GM19351 (cell line): ENCODE measurements at regions not wholly inside any gene's neighbourhood (a gene's known extent, or its start where the extent isn't known, plus 50 kb on each side); places are given as distances from the start of the nearest gene placed in this dataset.
A peak's percentile ranks its signal among the peaks of the same experiment; 100 is the strongest.
"Not testable (repeated sequence)": the region's sequence is repeated elsewhere in the genome, so short reads cannot be mapped to it uniquely, and the experiment has no call there.

Source experiments
- ATAC-seq: cut with Tn5 transposase; IDR thresholded peaks from one replicate; pipeline ENCODE4 v1.9.1; 2021; ENCODE audit warnings: mild to moderate bottlenecking, moderate library complexity; ENCODE audit not compliant: unreplicated experiment

GRCh38 chr14:37838778-37839177 is 243.3 kb downstream of the TTC6 start:
- ATAC-seq: not testable (repeated sequence)

DNA sequence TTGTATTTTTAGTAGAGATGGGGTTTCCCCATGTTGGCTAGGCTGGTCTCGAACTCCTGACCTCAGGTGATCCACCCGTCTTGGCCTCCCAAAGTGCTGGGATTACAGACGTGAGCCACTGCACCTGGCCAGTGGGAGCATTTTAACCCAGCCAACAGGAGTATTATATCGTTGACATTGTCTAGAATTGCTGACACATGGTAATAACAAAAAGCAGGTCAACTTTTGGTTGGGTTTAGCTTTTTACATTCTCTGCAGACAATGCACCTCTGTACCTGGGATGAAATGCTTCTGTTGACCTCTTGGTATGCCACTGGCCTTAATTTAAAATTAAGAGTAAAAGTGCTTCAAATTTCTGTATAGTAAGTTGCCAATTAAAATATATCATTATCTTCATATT is 245.6 kb downstream of the TTC6 start:
- ATAC-seq: not testable (repeated sequence)

DNA sequence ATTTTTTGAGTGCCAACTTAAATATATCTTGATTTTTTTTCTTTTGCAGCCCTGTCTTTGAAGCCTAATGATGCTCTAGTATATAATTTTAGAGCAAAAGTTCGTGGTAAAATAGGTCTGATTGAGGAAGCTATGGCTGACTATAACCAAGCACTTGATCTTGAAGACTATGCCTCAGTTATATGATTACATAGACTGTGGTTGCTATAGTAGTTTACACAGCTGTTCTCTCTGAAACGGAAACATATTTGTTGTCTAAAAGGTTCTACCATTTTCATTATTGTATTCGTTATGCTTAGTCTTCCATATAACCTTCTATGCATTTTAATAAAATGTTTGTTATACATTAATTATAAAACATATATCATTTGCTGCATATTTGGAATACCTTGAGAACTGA is 246.7 kb downstream of the TTC6 start:
- no peak for ATAC-seq

DNA sequence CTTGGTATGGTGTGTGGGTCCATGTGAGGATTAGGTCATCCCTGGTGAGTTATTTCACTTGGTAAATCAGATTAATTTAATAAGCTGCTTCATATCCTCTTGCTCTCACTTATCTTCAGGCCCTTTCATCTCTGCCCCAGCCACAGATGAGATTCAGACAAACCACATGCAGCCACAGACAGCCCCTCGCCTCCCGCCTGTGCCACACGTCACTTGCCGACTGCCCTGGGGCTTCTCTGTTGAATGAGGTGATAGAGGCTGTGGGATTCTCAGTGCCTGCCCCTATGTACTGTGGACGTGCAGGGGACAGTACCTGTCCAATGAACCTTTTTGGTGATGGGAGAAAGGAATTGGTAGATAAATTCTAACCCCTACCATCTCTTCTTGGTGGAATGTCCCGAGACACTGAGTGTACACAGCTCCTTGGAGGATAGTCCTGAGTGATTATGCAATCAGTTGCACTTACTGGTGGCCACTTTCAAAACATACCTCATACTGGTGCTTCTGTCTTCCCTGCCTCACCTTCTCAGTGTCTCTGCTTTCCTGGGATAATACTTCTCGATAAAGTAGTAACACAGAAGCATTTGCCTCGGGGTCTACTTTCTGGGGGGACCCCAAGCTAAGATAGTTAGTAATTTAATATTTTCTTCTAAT is 248.7 kb downstream of the TTC6 start:
- no peak for ATAC-seq

DNA sequence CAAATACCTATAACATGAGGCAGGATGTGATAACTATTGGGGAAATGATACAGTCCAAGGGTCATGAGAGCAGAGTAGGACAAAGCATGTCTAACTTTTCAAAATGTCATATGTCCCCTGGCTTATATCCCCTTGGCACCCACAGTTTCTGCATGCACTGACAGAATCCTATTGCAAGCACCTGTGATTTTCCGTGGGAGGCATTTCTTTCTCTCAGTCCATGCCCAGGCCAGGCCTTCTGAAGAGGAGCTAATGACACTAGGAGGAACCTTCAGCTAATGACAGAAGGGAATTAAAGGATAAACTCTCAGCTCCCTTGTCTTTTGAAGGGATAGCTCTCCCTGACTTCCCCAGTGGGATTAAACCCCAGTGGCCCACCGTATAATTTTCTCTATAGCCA is 249.2 kb downstream of the TTC6 start:
- no peak for ATAC-seq

DNA sequence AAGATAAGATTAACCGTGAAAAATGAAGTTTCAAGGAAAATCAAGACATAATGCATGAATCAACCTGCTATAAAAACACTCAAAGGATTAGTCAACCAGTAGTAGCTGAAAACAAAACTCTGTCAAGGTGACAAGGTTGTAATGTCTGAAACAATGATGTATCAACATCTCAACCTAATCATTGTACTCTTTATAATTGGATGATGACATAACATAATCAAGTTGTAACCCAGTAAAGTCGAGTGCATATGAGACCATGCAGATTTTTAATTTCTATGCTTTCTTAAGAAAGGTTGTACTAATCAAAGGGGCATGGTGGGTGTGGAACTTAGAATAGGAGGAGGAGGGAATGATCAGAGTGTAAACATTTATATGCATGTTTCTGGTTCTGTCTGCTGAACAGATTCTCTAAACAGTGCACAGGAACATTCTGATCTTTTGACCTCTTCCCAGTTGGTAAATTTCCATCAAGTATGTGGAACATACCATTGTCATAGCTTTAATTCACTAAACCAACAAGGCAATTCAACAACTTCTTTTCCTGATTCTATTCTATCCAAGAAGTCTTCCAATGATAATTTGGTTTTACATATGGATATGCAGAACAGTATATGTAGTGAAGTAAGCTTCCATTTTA is 253.7 kb downstream of the TTC6 start:
- ATAC-seq: no peak

DNA sequence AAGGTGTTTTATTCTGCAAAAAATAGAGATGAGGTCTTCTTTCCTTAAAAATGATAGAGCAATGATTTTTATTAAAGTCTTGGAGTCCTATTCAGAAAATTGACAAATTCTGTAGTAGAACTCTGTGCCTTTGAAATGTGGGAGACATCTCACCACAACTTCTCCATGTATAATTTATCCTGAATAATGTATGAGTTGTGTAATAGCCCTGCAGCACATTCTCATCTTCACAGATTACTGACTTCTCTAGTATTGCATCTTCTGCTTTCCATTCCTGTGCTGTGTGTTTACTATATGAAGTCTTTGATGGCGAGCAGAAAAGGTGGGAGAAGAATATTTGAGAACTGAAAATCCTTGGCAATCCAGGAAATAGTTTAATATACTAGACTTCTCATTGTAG is 255.6 kb downstream of the TTC6 start:
- ATAC-seq: no peak

DNA sequence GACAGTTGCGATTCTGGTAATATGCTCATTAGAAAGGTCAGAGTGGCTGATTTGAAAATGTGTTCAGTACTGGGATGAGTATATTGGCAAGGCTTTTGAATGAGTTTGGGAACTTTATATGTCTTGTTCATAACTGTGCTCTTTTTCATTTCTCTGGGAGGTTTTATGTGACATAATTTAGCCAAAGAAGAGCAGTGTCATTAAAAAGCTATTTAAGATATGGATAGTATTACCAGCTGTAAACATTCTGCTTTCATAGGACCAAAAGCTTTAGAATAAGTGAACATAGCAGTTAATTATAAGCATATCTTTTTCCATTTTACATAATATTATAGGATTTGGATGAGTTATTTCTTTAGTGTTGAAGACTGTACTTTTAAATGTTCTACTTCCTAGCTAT is 260.4 kb downstream of the TTC6 start:
- no peak for ATAC-seq

DNA sequence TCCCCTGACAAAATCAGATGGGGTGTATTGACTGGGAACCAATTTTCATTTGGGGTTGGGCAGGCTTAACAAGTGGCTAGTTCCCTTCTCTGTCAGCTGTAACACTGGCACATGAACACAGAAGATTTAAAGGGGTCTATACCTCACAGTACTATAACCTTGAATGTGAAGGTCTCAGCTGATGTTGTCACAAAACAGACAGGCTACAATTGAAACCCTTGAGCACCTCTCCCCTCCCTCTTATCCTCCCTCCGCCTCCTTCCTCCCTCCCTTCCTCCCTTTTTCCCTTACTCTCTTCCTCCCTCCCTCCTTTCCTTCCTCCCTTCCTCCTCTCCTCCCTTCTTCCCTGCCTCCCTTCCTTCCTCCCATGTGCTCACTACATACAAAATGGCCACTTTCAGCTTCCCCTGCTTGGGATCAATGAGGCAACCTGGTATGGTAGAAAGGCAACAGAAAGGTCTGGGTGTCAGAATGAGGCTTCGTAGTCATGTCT is 262.4 kb downstream of the TTC6 start:
- no peak for ATAC-seq

DNA sequence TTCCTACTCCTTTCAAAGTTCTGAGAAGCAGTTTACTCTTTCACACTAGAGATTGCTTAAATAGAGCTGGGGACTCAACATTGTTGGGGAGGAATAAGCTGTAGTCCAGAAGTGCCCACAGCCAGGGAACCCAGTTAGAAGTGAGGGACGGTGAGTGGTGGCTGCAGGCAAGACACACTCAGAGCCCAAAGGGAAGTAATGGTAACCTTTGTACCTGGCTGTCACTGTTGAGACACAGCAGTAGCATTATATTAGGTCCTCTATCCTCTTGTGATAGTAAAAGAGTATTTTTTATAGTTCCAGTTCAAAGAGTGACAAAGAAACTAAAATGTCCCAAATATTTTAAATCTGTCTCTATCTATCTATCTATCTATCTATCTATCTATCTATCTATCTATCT is 263.3 kb downstream of the TTC6 start:
- no peak for ATAC-seq

GRCh38 chr14:37859177-37859576 is 263.7 kb downstream of the TTC6 start:
- no peak for ATAC-seq

GRCh38 chr14:37862263-37862662 is 266.8 kb downstream of the TTC6 start:
- ATAC-seq: no peak

DNA sequence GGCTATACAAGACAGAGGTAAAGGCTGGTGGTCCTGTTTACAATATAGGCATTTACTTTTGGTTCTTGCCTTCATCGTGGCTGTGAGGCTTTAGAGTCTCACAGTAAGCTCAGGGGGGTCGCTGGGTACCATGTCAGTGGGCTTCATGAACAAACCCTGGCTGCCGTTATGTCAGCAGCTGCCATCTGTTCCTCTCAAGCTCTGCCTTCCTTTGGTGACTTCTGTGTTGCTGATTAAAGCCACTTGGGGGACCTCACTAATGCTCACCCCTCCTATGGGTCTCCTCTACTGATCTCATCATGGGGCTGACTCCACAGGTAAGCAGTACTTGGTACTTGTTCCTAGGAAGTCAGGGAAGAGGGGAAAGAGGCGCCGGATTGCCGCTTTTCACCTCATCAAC is 268.7 kb downstream of the TTC6 start:
- no peak for ATAC-seq

DNA sequence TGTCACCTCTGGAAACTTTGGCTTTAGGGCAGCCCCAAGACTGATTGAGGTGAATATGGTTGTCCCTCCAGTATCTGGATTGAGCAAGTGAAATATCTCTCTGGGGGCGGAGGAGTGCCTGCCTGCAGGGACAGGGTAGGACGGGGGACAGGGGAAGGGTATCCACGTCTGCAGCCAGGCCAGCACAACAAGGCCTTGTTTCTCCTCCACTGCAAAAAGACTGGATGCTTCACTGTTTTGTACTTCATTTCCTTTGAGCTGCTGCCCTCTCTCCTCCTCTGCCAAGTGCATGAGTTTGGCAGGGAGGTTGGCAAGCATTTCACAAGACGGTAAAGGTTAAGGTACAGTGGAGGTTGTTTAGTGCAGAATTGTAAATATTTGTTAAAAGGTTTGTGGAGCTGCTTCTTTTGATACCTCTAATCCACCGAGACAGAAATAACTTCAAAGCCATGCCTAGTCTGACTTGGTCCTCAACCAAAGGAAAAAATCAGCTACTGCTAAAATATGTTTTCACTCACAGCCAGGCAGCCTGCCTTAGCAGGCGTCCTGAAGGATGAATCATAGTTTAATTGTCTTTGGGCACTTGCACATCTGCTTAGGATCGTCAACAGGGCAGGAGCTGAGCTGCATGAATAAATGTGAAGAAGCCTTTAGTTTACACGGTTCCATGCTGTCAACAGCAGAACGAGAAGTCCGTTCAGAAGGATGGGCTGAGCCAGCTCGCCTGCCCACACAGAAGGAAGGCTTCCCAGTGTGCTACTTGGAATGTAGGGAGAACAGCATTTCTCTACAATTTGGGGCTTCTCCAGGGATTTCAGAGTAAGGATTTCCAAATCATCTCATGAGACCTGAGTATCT is 269.7 kb downstream of the TTC6 start:
- no peak for ATAC-seq

- ATAC-seq: no peak
These were observed 270.5 kb downstream of the TTC6 start for GRCh38 chr14:37865719-37866549.

DNA sequence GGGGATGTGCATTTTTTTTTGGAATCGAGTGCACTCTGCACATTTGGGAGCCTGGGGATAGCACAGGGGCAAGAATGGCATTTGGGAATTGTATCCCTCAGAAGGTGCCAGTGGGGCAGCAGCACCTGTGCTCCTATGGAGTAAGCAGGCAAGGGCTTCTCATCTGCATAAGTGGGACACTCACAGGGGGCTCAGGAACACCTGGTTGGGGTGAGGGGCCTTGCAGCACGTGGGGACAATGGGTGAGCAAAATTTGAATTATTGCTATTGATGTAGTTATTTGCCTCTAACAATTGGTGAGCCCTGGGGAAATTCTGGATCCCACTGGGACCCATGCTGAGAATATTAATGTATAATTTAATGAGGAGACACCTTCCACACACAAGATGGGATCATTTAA is 274.2 kb downstream of the TTC6 start:
- ATAC-seq: no peak

- no peak for ATAC-seq
These were observed 274.7 kb downstream of the TTC6 start for GRCh38 chr14:37870170-37870569.

GRCh38 chr14:37870632-37871346 is 275.4 kb downstream of the TTC6 start:
- no peak for ATAC-seq

DNA sequence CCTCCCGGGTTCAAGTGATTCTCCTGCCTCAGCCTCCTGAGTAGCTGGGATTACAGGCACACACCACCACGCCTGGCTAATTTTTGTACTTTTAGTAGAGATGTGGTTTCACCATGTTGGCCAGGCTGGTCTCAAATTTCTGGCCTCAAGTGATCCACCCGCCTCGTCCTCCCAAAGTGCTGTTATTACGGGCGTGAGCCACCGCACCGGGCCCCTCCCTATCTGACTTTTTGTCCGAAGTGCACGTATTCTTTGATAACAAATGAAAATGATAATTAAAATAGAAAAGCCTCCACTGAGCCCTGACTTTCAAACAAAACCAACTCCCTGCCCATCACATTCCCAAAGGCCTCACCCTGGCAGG is 278.6 kb downstream of the TTC6 start:
- ATAC-seq: not testable (repeated sequence)

DNA sequence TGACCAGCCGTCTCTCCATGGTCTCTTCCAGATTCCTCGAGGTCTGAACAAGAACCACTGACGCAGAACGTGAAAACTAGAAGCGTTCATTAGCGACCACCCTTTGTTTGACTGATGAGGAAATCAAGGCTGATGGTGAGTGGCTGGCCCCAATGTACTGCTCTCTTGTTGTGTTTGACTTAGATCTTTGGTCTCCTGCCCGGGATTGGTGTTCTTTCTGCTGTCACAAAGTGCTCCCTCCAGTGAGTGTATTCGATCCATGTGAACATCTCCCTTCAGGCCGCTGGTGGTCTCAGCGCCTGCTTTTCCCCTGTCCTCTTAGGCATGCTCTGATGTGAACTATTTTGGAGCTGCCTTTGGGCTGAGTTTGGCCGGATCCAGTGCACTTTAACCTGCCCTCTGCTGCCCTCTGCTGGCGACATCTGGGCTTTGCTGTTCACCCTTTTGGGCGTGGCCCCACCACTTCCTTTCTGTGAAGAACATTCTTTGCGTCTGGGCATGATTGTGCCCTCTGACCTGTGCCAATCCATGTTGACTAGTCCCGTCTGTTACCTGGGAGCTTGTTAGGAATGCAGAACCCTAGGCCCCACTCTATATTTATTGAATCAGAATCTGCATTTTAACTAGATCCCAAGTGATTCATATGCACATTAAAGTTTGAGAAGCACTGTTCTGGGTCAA is 279.1 kb downstream of the TTC6 start:
- peak; percentile 98 for ATAC-seq
